ENCODE measurements at regions not wholly inside any gene's neighbourhood (a gene's known extent, or its start where the extent isn't known, plus 50 kb on each side); places are given as distances from the start of the nearest gene placed in this dataset.

DNA sequence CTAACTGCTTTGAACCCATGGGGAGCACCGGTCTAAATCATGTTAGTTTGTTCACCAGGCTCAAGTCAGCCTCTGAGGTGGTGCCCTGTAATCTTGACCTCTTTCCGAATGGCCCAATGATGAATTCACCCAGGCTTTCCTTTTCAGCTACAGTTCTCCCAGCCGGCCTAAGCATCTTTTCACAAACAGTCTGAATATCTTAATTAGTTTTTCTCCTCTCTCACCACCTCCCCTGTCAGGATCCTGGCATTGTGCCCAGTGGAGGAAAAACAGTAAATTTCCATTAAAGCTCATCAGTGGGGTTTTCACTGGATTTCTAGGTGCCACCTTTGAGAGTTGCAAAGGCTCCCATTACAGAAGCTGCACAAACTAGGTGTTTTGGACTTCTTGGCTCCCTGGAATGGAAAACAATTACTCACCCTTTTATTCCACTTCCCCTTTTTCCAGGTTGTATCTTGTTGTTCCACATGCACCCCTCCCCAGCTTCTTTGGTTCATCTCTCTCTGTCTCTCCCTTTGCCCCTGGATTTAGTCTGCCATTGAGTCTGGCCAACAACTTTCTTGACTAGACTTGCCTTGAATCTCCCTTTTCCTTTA, 69.4 kb upstream of the ADAMTSL1 start:
- in situ Hi-C loops (cut with MboI), result no loop called here
- 0% methylated on average over 3 of the region's 3 CpGs for WGBS (ENCODE audit: insufficient coverage, low coverage, missing lambda C conversion rate)
- ChIA-PET CTCF (ENCODE audit: low intra/inter-chr PET ratio) (no interaction called here), POLR2A (no interaction called here)
- Histone ChIP-seq H3K27me3 (ENCODE audit: control insufficient read depth in 2 of 2, insufficient read depth in 2 of 2, low read length in 2 of 2) (no peaks in the 10 kb centered on the region), H3K4me1 (replicated peaks in 1 of 2; ENCODE audit: control insufficient read depth in 2 of 2, insufficient read depth in 2 of 2, low read length in 2 of 2) (no peaks in the 10 kb centered on the region), H3K36me3 (ENCODE audit: control insufficient read depth, insufficient read depth, low read length) (no peaks in the 10 kb centered on the region), H3K27ac (ENCODE audit: extremely low read depth, low read depth, low read length) (no peak overlapping the region), H3K9me3 (replicated peaks; ENCODE audit: control insufficient read depth, insufficient read depth, low read depth, low read length) (no peaks in the 10 kb centered on the region), H4K20me1 (replicated peaks; ENCODE audit: control insufficient read depth, insufficient read depth, low read length) (no peaks in the 10 kb centered on the region), H2AFZ (ENCODE audit: low read depth, low read length) (no peak overlapping the region), H3K9ac (ENCODE audit: insufficient read depth in 1 of 2, low read depth in 2 of 2, low read length in 2 of 2) (no peak overlapping the region), H3K79me2 (ENCODE audit: control insufficient read depth, insufficient read depth, low read length) (no peaks in the 10 kb centered on the region), H3K4me2 (ENCODE audit: insufficient read depth, low read length) (no peak overlapping the region), H3K9me1 (ENCODE audit: control insufficient read depth, insufficient read depth, low read length) (no peaks in the 10 kb centered on the region), H3K4me3 (no peak overlapping the region)
- DNase-seq (ENCODE audit: extremely low read depth in 1 of 4, low spot score in 3 of 4) (no peak), FAIRE-seq (no peak), ATAC-seq (no peak)
- no TSS peak for BruUV-seq (replicated peaks)
- intact Hi-C loops (cut with micrococcal nuclease), result no loop called here
- TF ChIP-seq, protein P1, sequence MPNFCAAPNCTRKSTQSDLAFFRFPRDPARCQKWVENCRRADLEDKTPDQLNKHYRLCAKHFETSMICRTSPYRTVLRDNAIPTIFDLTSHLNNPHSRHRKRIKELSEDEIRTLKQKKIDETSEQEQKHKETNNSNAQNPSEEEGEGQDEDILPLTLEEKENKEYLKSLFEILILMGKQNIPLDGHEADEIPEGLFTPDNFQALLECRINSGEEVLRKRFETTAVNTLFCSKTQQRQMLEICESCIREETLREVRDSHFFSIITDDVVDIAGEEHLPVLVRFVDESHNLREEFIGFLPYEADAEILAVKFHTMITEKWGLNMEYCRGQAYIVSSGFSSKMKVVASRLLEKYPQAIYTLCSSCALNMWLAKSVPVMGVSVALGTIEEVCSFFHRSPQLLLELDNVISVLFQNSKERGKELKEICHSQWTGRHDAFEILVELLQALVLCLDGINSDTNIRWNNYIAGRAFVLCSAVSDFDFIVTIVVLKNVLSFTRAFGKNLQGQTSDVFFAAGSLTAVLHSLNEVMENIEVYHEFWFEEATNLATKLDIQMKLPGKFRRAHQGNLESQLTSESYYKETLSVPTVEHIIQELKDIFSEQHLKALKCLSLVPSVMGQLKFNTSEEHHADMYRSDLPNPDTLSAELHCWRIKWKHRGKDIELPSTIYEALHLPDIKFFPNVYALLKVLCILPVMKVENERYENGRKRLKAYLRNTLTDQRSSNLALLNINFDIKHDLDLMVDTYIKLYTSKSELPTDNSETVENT (CRISPR knock-in tag; IDR thresholded peaks at IDR 0.05), result no peak
- TF ChIP-seq SUPT5H (IDR thresholded peaks at IDR 0.05) (no peak), TAF15 (IDR thresholded peaks at IDR 0.05; ENCODE audit: low read depth, low read length) (no peak), CCNT2 (IDR thresholded peaks at IDR 0.05; ENCODE audit: borderline replicate concordance, extremely low read depth, insufficient read length, low read depth, low read length) (no peak)
- TF ChIP-seq, protein P2, sequence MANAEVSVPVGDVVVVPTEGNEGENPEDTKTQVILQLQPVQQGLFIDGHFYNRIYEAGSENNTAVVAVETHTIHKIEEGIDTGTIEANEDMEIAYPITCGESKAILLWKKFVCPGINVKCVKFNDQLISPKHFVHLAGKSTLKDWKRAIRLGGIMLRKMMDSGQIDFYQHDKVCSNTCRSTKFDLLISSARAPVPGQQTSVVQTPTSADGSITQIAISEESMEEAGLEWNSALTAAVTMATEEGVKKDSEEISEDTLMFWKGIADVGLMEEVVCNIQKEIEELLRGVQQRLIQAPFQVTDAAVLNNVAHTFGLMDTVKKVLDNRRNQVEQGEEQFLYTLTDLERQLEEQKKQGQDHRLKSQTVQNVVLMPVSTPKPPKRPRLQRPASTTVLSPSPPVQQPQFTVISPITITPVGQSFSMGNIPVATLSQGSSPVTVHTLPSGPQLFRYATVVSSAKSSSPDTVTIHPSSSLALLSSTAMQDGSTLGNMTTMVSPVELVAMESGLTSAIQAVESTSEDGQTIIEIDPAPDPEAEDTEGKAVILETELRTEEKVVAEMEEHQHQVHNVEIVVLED (CRISPR knock-in tag; IDR thresholded peaks at IDR 0.05), result no peak
- TF ChIP-seq, protein P3, sequence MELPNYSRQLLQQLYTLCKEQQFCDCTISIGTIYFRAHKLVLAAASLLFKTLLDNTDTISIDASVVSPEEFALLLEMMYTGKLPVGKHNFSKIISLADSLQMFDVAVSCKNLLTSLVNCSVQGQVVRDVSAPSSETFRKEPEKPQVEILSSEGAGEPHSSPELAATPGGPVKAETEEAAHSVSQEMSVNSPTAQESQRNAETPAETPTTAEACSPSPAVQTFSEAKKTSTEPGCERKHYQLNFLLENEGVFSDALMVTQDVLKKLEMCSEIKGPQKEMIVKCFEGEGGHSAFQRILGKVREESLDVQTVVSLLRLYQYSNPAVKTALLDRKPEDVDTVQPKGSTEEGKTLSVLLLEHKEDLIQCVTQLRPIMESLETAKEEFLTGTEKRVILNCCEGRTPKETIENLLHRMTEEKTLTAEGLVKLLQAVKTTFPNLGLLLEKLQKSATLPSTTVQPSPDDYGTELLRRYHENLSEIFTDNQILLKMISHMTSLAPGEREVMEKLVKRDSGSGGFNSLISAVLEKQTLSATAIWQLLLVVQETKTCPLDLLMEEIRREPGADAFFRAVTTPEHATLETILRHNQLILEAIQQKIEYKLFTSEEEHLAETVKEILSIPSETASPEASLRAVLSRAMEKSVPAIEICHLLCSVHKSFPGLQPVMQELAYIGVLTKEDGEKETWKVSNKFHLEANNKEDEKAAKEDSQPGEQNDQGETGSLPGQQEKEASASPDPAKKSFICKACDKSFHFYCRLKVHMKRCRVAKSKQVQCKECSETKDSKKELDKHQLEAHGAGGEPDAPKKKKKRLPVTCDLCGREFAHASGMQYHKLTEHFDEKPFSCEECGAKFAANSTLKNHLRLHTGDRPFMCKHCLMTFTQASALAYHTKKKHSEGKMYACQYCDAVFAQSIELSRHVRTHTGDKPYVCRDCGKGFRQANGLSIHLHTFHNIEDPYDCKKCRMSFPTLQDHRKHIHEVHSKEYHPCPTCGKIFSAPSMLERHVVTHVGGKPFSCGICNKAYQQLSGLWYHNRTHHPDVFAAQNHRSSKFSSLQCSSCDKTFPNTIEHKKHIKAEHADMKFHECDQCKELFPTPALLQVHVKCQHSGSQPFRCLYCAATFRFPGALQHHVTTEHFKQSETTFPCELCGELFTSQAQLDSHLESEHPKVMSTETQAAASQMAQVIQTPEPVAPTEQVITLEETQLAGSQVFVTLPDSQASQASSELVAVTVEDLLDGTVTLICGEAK (IDR thresholded peaks at IDR 0.05), result no peak
- TF ChIP-seq, protein P3 (CRISPR knock-in tag; IDR thresholded peaks at IDR 0.05), result no peak
- TF ChIP-seq, protein P4, sequence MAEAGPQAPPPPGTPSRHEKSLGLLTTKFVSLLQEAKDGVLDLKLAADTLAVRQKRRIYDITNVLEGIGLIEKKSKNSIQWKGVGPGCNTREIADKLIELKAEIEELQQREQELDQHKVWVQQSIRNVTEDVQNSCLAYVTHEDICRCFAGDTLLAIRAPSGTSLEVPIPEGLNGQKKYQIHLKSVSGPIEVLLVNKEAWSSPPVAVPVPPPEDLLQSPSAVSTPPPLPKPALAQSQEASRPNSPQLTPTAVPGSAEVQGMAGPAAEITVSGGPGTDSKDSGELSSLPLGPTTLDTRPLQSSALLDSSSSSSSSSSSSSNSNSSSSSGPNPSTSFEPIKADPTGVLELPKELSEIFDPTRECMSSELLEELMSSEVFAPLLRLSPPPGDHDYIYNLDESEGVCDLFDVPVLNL (CRISPR knock-in tag; IDR thresholded peaks at IDR 0.05; ENCODE audit: low read depth), result no peak

Measured in K562 (cell line).